PFSK-1 (cell line): ENCODE measurements at regions not wholly inside any gene's neighbourhood (a gene's known extent, or its start where the extent isn't known, plus 50 kb on each side); places are given as distances from the start of the nearest gene placed in this dataset.

ENCODE experiments used
- FOXP2 ChIP-seq: optimal IDR thresholded peaks from 2 replicates; pipeline ENCODE3; 2011; ENCODE audit warnings: borderline replicate concordance, control low read depth, inconsistent platforms; ENCODE audit not compliant: insufficient read depth; ENCODE audit errors: extremely low read length, extremely low read depth
- POLR2AphosphoS5 ChIP-seq: IDR thresholded peaks from 2 replicates; pipeline ENCODE4 v1.6.1; 2012; ENCODE audit warnings: low read depth, mild to moderate bottlenecking, control low read depth, low read length, moderate library complexity
- REST ChIP-seq, 2 experiments: IDR thresholded peaks; 2 replicates each; pipeline versions ENCODE4 v1.6.1 to v1.8.0; 2011 to 2012; ENCODE audit warnings: low read depth in 2 of 2, low read length in 2 of 2, control low read depth in 1 of 2, inconsistent platforms in 1 of 2, mild to moderate bottlenecking in 1 of 2, moderate library complexity in 1 of 2; ENCODE audit not compliant: insufficient read depth in 1 of 2
- SIN3A ChIP-seq: IDR thresholded peaks from 2 replicates; pipeline ENCODE4 v1.6.1; 2012; ENCODE audit warnings: mild to moderate bottlenecking, low read length, moderate library complexity, borderline replicate concordance; ENCODE audit not compliant: insufficient read depth
- TAF1 ChIP-seq: IDR thresholded peaks from 2 replicates; pipeline ENCODE4 v1.6.1; 2012; ENCODE audit warnings: low read length, control low read depth, borderline replicate concordance; ENCODE audit not compliant: insufficient read depth

- TF ChIP-seq POLR2AphosphoS5 = no peak
- TF ChIP-seq SIN3A = no peak
- no peak for TF ChIP-seq FOXP2
- TF ChIP-seq TAF1 = no peak
- no peak for TF ChIP-seq REST (IDR thresholded peaks at IDR 0.05; ENCODE audit: insufficient read depth in 1 of 2, low read depth in 2 of 2, low read length in 2 of 2)
These were observed 94.2 kb upstream of the CTNND2 start for GRCh38 chr5:11998397-11998796.

DNA sequence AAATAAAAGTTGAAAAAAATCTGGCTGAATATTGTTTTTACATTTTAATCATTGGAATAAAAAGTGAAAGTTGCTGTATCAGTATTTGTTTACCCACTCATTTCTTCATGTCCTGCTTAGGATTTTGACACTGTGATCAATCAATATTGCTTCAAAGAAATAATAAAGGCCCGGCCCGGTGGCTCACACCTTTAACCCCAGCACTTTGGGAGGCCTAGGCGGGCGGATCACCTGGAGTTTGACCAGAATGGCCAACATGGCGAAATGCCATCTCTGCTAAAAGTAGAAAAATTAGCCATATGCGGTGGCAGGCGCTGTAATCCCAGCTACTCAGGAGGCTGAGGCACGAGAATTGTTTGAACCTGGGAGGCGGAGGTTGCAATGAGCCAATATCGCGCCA is 93.7 kb upstream of the CTNND2 start:
- TF ChIP-seq FOXP2 = no peak
- TF ChIP-seq POLR2AphosphoS5 = no peak
- TF ChIP-seq TAF1 = no peak
- no peak for TF ChIP-seq SIN3A
- no peak for TF ChIP-seq REST (IDR thresholded peaks at IDR 0.05; ENCODE audit: insufficient read depth in 1 of 2, low read depth in 2 of 2, low read length in 2 of 2)

DNA sequence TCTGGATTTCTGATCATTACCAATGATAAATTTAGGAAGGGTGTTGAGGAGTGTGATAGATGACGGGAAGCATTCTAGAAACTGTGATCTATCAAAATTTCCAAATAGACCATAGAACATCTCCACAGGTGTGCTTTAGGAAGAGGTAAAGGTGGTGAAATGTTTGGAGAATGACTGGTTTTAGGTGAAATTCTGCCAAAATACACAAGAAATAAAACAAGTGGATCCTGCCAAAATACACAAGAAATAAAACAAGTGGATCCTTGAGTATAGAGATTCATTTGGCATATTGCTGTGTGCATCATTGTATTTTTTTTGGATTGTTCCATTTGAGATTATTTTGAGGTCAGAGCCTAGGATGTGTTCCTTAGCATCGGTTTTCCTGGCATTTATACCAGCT is 88.3 kb upstream of the CTNND2 start:
- TF ChIP-seq REST (IDR thresholded peaks at IDR 0.05; ENCODE audit: insufficient read depth in 1 of 2, low read depth in 2 of 2, low read length in 2 of 2) = no peak
- TF ChIP-seq TAF1 = no peak
- no peak for TF ChIP-seq SIN3A
- no peak for TF ChIP-seq POLR2AphosphoS5
- TF ChIP-seq FOXP2 = no peak

- no peak for TF ChIP-seq SIN3A
- TF ChIP-seq FOXP2 = no peak
- TF ChIP-seq REST (IDR thresholded peaks at IDR 0.05; ENCODE audit: insufficient read depth in 1 of 2, low read depth in 2 of 2, low read length in 2 of 2) = no peak
- TF ChIP-seq POLR2AphosphoS5 = no peak
- no peak for TF ChIP-seq TAF1
These were observed 81.7 kb upstream of the CTNND2 start for GRCh38 chr5:11985993-11986392.

- TF ChIP-seq TAF1 (no peak), POLR2AphosphoS5 (no peak), SIN3A (no peak), REST (IDR thresholded peaks at IDR 0.05; ENCODE audit: insufficient read depth in 1 of 2, low read depth in 2 of 2, low read length in 2 of 2) (no peak), FOXP2 (no peak)
These were observed 80.0 kb upstream of the CTNND2 start for GRCh38 chr5:11984196-11984595.
